ENCODE measurements at regions not wholly inside any gene's neighbourhood (a gene's known extent, or its start where the extent isn't known, plus 50 kb on each side); places are given as distances from the start of the nearest gene placed in this dataset.

- no peak for DNase-seq (ENCODE audit: low read depth)
These were observed 77.2 kb downstream of the RFLNA start for GRCh38 chr12:124371970-124372555.

GRCh38 chr12:124371366-124371765 lies 76.5 kb downstream of the RFLNA start:
- no peak for DNase-seq (ENCODE audit: low read depth)

GRCh38 chr12:124370851-124371250 lies 76.0 kb downstream of the RFLNA start:
- no peak for DNase-seq (ENCODE audit: low read depth)

GRCh38 chr12:124370384-124370783 lies 75.5 kb downstream of the RFLNA start:
- no peak for DNase-seq (ENCODE audit: low read depth)

- no peak for DNase-seq (ENCODE audit: low read depth)
These were observed 75.0 kb downstream of the RFLNA start for GRCh38 chr12:124369827-124370378.

GRCh38 chr12:124369055-124369826 lies 74.3 kb downstream of the RFLNA start:
- DNase-seq (ENCODE audit: low read depth), result peak; percentile 93

GRCh38 chr12:124368421-124369032 lies 73.6 kb downstream of the RFLNA start:
- DNase-seq (ENCODE audit: low read depth), result no peak

GRCh38 chr12:124365726-124366430 lies 71.0 kb downstream of the RFLNA start:
- no peak for DNase-seq (ENCODE audit: low read depth)

All from myocyte (in vitro differentiated cells).